Progenitor cell of endocrine pancreas (in vitro differentiated cells): ENCODE measurements at regions not wholly inside any gene's neighbourhood (a gene's known extent, or its start where the extent isn't known, plus 50 kb on each side); places are given as distances from the start of the nearest gene placed in this dataset.

Source experiments
- DNase-seq: peaks from one replicate; pipeline ENCODE4 v3.0.0; 2021; ENCODE audit warnings: low spot score; ENCODE audit not compliant: unreplicated experiment
- H3K27ac Mint-ChIP-seq: 2 replicates; pipeline ENCODE4 v1.8.0; 2021; ENCODE audit warnings: mild to moderate bottlenecking, moderate library complexity, mixed read lengths
- H3K27me3 Mint-ChIP-seq: 2 replicates; pipeline ENCODE4 v1.8.0; 2021; ENCODE audit warnings: mixed read lengths
- H3K36me3 Mint-ChIP-seq: 2 replicates; pipeline ENCODE4 v1.8.0; 2022; ENCODE audit warnings: mixed read lengths; ENCODE audit not compliant: insufficient read depth
- H3K4me1 Mint-ChIP-seq: 2 replicates; pipeline ENCODE4 v1.8.0; 2021; ENCODE audit warnings: low read depth, mixed read lengths
- H3K4me3 Mint-ChIP-seq: 2 replicates; pipeline ENCODE4 v1.8.0; 2021; ENCODE audit warnings: low read depth, mild to moderate bottlenecking, moderate library complexity, mixed read lengths
- H3K9me3 Mint-ChIP-seq: 2 replicates; pipeline ENCODE4 v1.8.0; 2021; ENCODE audit warnings: low read depth, mixed read lengths
- TF ChIP-seq, protein P1 (sequence below): fragments of 200-600 bp; sonication (generic); IDR thresholded peaks from one replicate; pipeline ENCODE4 v1.5.0; 2021; ENCODE audit warnings: antibody characterized with exemption, mild to moderate bottlenecking; ENCODE audit not compliant: unreplicated experiment

DNA sequence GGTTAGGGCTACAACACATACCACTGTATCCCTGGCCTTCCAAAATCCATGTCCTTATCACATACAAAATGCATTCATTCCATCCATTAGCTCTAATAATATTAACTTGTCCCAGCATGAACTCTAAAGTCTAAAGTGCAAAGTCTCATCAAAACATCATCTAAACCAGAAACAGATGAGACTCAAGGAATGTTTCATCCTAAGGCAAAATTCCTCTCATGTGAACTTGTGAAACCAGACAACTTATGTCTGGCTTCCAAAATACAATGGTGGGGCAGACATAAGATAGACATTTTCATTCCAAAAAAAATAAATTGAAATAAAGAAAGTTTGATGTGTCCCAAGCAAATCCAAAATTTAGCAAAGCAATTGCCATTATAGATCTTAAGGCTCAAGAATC, 257.4 kb downstream of the HTR1B start:
- H3K4me1 Mint-ChIP-seq = no peaks in the 10 kb centered on the region
- H3K27me3 Mint-ChIP-seq = no peaks in the 10 kb centered on the region
- H3K27ac Mint-ChIP-seq = no peak overlapping the region
- TF ChIP-seq, protein P1, sequence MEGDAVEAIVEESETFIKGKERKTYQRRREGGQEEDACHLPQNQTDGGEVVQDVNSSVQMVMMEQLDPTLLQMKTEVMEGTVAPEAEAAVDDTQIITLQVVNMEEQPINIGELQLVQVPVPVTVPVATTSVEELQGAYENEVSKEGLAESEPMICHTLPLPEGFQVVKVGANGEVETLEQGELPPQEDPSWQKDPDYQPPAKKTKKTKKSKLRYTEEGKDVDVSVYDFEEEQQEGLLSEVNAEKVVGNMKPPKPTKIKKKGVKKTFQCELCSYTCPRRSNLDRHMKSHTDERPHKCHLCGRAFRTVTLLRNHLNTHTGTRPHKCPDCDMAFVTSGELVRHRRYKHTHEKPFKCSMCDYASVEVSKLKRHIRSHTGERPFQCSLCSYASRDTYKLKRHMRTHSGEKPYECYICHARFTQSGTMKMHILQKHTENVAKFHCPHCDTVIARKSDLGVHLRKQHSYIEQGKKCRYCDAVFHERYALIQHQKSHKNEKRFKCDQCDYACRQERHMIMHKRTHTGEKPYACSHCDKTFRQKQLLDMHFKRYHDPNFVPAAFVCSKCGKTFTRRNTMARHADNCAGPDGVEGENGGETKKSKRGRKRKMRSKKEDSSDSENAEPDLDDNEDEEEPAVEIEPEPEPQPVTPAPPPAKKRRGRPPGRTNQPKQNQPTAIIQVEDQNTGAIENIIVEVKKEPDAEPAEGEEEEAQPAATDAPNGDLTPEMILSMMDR = no peak
- no peak overlapping the region for H3K4me3 Mint-ChIP-seq
- DNase-seq = no peak
- peaks cover 2% of the 10 kb centered on the region for H3K36me3 Mint-ChIP-seq
- peaks cover 3% of the 10 kb centered on the region for H3K9me3 Mint-ChIP-seq

DNA sequence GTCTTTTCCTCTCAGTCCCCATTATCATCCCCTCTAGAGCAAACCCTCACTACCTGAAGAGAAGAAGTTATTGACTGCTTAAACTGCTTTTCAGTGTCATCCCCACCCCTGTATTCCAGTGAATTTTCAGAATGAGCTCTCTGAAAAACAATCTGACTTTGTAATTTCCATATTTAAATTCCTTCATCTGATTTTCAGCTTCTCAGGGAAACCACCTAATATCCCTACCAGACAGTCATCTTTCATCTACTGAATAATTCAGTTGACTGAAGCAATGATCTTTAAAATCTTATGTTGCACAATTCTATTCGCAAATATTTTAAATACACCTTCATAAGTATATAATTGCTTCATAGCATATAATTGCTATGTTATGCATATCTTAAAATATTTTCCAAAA, 258.7 kb downstream of the HTR1B start:
- TF ChIP-seq, protein P1 = no peak
- Mint-ChIP-seq H3K36me3 (peaks cover 2% of the 10 kb centered on the region), H3K4me3 (no peak overlapping the region), H3K27me3 (no peaks in the 10 kb centered on the region), H3K27ac (no peak overlapping the region), H3K4me1 (no peaks in the 10 kb centered on the region), H3K9me3 (peaks cover 5% of the 10 kb centered on the region)
- DNase-seq = no peak

DNA sequence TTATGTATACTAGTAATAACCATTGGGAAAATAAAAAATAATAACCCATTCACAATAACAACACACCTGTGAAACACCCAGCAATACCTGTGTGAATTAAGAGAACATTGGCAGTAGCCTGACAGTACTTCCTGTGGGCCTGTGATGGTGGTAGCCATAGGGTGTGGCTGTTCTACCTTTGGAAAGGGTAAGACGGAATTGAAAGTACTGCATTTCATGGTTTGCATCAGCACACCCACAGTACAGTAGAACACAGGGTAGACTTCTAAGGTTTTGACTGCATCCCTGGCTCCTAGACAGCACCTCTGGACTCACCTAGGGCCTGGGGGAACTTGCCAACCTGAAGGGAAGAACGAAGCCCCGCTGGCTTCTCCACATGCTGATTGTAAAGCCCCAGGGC, 279.8 kb downstream of the HTR1B start:
- Mint-ChIP-seq H3K4me3 (no peak overlapping the region), H3K27ac (no peak overlapping the region), H3K36me3 (peaks cover 1% of the 10 kb centered on the region), H3K9me3 (peaks cover 9% of the 10 kb centered on the region), H3K27me3 (no peaks in the 10 kb centered on the region), H3K4me1 (no peaks in the 10 kb centered on the region)
- DNase-seq = no peak
- TF ChIP-seq, protein P1 = no peak

DNA sequence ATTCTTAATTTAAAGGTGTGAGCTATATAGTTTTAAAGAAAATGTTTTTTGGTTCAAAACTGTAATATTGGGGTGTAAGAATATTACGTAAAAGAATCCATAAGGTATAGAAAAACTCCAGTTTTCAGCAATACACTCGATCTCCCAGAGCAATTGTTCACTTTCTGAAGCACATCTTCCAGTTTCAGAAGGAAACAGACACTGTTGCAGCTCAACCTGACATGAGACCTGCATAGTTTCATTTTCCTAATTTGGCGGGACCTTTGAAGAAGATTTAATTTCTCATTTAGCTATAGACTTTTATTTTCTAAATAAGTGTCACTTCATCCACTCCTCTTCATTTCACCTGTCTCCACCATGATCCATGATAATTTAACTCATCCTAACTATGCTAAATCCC, 281.5 kb downstream of the HTR1B start:
- Mint-ChIP-seq H3K4me3 (no peak overlapping the region), H3K9me3 (peaks cover 8% of the 10 kb centered on the region), H3K4me1 (no peaks in the 10 kb centered on the region), H3K27ac (no peak overlapping the region), H3K27me3 (no peaks in the 10 kb centered on the region), H3K36me3 (peaks cover 1% of the 10 kb centered on the region)
- DNase-seq = no peak
- TF ChIP-seq, protein P1 = no peak

DNA sequence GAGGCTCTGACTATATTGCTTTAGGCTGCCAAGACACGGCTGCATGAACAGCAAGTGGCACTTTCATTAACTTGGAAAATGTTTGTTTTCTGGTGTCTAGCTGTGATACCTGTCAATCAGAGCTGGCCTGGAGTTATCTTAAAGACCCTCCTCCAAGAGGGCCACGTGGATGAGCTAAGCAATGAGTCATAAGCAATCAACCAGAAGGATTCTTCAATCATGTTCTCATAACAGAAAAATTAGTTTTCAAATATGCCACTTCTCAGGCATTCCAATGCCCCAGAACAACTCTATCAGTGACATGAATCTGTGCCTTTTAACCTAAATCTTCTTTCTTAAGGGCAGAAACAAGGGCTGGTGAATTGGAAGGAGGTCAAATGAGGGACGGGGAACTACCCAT, 283.0 kb downstream of the HTR1B start:
- no peak overlapping the region for H3K4me3 Mint-ChIP-seq

More for the DNA sequence above, 283.0 kb downstream of the HTR1B start:
- DNase-seq = no peak
- Mint-ChIP-seq H3K4me1 (no peaks in the 10 kb centered on the region), H3K27me3 (no peaks in the 10 kb centered on the region), H3K36me3 (peaks cover 1% of the 10 kb centered on the region), H3K27ac (no peak overlapping the region), H3K9me3 (peaks cover 10% of the 10 kb centered on the region)
- TF ChIP-seq, protein P1 = no peak
